Brain microvascular endothelial cell (primary cell): ENCODE measurements at regions not wholly inside any gene's neighbourhood (a gene's known extent, or its start where the extent isn't known, plus 50 kb on each side); places are given as distances from the start of the nearest gene placed in this dataset.

Experiments used
- DNase-seq: peaks from one replicate; pipeline ENCODE4 v3.0.0-alpha.2; 2020
- H3K27ac ChIP-seq: fragments of 250-450 bp; sonication (Bioruptor Pico); 2 replicates; pipeline ENCODE4 v1.5.1; 2020; ENCODE audit warnings: mild to moderate bottlenecking, moderate library complexity
- H3K27me3 ChIP-seq: fragments of 250-450 bp; sonication (Bioruptor Pico); replicated peaks from 2 replicates; pipeline ENCODE4 v1.5.1; 2020; ENCODE audit warnings: mild to moderate bottlenecking
- H3K36me3 ChIP-seq: fragments of 250-450 bp; sonication (Bioruptor Pico); replicated peaks from 2 replicates; pipeline ENCODE4 v1.5.1; 2020; ENCODE audit warnings: mild to moderate bottlenecking
- H3K4me3 ChIP-seq: 2 replicates; pipeline ENCODE4 v1.5.1; 2011; ENCODE audit warnings: low read depth, mild to moderate bottlenecking, control low read depth, low read length, moderate library complexity
- CTCF ChIP-seq: IDR thresholded peaks from 2 replicates; pipeline ENCODE4 v1.5.1; 2011; ENCODE audit warnings: low read depth, mild to moderate bottlenecking, moderate library complexity, low read length, control low read depth, inconsistent platforms; ENCODE audit errors: missing control alignments
- in situ Hi-C: cut with HindIII; loops from 2 replicates; pipeline ENCODE4 v1.10.0; 2017; ENCODE audit warnings: low sequenced_read_pairs, low pct_ligation_motif_present

DNA sequence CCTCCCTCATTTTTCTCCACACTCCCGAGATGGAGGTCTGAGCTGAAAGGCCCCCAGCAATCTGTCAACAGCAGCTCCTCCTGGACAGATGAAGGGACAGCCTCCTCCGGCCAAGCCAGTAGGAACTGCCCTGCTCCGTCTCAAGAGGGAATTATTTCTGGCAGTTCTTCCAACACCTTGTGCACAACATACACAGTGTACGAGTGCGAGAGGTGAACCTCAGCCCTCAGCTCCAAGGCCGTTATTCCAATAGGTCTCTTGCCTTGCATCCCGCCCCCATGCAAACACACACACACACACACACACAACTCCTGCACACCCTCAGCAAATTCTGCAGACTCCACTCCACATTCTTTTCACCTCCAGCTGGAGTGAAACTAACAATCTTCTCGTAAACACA is 181.7 kb upstream of the FAR2 start:
- Histone ChIP-seq H3K27me3 (no peaks in the 10 kb centered on the region), H3K36me3 (no peaks in the 10 kb centered on the region), H3K27ac (no peak overlapping the region), H3K4me3 (no peak overlapping the region)
- DNase-seq = no peak
- no peak for TF ChIP-seq CTCF
- in situ Hi-C loops = no loop called here

DNA sequence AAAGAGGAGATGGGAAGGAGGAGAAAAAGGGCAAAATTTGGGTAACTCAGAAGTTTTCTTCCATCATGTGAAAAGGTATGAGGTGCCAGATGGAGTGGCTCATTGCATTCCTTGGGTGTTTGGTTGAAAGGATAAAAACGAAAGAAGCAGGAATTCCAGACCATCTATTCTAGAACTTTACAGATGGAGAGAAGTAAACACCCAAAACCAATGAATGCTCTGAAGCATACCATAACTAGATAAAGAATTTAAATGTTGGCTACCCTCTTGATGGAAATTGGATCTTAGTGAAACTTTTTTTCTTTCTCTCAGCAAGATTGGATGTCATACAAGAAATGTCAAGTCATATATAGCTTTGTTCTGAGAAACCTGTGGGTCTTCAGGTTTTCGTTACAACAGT is 175.6 kb upstream of the FAR2 start:
- no peak overlapping the region for H3K4me3 ChIP-seq
- in situ Hi-C loops = no loop called here
- H3K27me3 ChIP-seq = no peaks in the 10 kb centered on the region
- TF ChIP-seq CTCF = no peak
- no peak overlapping the region for H3K27ac ChIP-seq
- no peak for DNase-seq
- no peaks in the 10 kb centered on the region for H3K36me3 ChIP-seq

- peak; percentile 73 for DNase-seq
- in situ Hi-C loops = no loop called here
- no peak for TF ChIP-seq CTCF
- no peak overlapping the region for H3K4me3 ChIP-seq
- H3K36me3 ChIP-seq = no peaks in the 10 kb centered on the region
- no peak overlapping the region for H3K27ac ChIP-seq
- H3K27me3 ChIP-seq = no peaks in the 10 kb centered on the region
These were observed 174.9 kb upstream of the FAR2 start for GRCh38 chr12:28974166-28974565.

GRCh38 chr12:28974883-28975282 is 174.2 kb upstream of the FAR2 start:
- no peak for DNase-seq
- no peak overlapping the region for H3K27ac ChIP-seq
- no peak overlapping the region for H3K4me3 ChIP-seq
- in situ Hi-C loops = no loop called here
- TF ChIP-seq CTCF = no peak
- no peaks in the 10 kb centered on the region for H3K27me3 ChIP-seq
- no peaks in the 10 kb centered on the region for H3K36me3 ChIP-seq

DNA sequence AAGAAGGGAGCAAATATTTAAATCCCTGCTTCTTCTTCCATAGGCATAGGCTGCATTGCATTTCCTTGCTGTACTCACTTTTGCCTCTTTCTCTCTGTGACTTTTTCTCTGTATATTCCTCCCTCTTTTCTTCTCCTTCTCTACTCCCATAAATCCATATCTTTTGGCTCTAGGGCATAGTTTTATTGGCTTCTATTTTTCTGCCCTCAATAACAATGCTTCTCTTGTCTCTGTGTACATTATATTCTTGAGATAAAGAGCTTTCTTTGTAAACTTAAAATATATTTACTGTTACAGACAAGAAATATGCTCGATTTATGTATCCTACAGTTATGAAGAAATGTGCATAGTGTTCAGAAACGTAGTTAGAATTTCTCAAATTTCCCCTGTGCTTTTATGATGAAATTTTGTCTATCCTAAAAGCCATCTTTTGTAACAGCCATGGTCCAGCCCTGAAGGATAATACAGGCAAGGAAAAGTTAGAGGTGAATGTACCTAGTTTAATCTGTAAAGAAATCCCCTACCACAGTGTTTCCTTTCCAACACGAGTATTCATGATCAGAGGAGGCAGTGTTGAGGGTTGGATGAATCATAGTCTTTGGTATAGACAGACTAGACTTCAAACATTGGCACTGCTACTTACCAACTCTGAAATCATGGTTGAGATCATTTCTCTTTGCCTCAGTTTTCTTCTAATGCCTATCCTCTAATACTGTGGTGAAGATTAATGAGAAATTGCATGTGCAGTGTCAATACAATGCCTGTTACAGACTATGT is 173.3 kb upstream of the FAR2 start:
- H3K27ac ChIP-seq = no peak overlapping the region
- no peak for DNase-seq
- in situ Hi-C loops = no loop called here
- H3K27me3 ChIP-seq = no peaks in the 10 kb centered on the region
- H3K36me3 ChIP-seq = no peaks in the 10 kb centered on the region
- H3K4me3 ChIP-seq = no peak overlapping the region
- TF ChIP-seq CTCF = no peak

DNA sequence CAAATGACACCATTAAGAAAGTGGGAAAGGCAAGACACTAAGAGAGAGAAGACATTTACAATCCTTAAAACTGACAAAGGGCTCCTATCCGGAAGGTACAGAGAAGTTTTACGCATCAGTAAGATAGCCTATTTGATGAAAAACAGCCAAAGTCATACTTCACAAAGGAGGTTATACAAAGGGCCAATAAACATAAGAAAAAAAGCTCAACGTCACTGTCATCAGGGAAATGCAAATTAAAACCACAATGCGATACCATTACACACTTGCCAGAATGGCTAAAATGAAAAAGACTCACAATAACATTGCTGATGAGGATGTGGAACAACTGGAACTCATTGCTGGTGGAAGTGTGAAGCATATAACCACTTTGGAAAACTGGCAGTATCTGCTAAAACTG is 168.6 kb upstream of the FAR2 start:
- H3K27me3 ChIP-seq = no peaks in the 10 kb centered on the region
- TF ChIP-seq CTCF = no peak
- H3K36me3 ChIP-seq = no peaks in the 10 kb centered on the region
- in situ Hi-C loops = no loop called here
- H3K4me3 ChIP-seq = no peak overlapping the region
- H3K27ac ChIP-seq = no peak overlapping the region
- no peak for DNase-seq
